GM23248 (cell line): ENCODE measurements at regions not wholly inside any gene's neighbourhood (a gene's known extent, or its start where the extent isn't known, plus 50 kb on each side); places are given as distances from the start of the nearest gene placed in this dataset.

Experiments used
- EZH2 ChIP-seq: fragments of 200-600 bp; sonication (generic); IDR thresholded peaks from 2 replicates; pipeline ENCODE4 v1.6.1; 2018; ENCODE audit warnings: antibody characterized with exemption, mild to moderate bottlenecking; ENCODE audit not compliant: insufficient read depth, poor library complexity, severe bottlenecking
- EZH2phosphoT487 ChIP-seq: fragments of 200-600 bp; sonication (generic); IDR thresholded peaks from 2 replicates; pipeline ENCODE4 v1.6.1; 2018; ENCODE audit warnings: antibody characterized with exemption, moderate library complexity, mild to moderate bottlenecking, low read depth; ENCODE audit not compliant: insufficient read depth

DNA sequence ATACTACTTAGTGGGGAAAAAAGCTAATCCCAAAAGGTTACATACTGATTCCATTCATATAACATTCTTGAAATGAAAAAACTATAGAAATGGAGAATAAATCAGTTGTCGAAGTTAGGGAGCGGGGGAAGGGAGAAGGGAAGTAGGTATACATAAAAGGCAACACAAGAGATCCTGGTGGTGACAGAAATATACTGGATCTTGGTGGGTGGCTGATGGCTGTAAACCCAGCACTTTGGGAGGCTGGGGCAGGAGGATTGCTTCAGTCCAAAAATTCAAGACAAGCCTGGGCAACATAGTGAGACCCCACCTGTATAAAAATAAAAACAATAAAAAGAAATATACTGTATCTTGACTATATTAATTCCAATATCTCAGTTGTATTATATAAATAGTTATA is 105.7 kb upstream of the LGSN start:
- TF ChIP-seq EZH2 (no peak), EZH2phosphoT487 (no peak)
